GM19351 (cell line): ENCODE measurements at regions not wholly inside any gene's neighbourhood (a gene's known extent, or its start where the extent isn't known, plus 50 kb on each side); places are given as distances from the start of the nearest gene placed in this dataset.

Experiments
- ATAC-seq: cut with Tn5 transposase; IDR thresholded peaks from one replicate; pipeline ENCODE4 v1.9.1; 2021; ENCODE audit warnings: mild to moderate bottlenecking, moderate library complexity; ENCODE audit not compliant: unreplicated experiment

DNA sequence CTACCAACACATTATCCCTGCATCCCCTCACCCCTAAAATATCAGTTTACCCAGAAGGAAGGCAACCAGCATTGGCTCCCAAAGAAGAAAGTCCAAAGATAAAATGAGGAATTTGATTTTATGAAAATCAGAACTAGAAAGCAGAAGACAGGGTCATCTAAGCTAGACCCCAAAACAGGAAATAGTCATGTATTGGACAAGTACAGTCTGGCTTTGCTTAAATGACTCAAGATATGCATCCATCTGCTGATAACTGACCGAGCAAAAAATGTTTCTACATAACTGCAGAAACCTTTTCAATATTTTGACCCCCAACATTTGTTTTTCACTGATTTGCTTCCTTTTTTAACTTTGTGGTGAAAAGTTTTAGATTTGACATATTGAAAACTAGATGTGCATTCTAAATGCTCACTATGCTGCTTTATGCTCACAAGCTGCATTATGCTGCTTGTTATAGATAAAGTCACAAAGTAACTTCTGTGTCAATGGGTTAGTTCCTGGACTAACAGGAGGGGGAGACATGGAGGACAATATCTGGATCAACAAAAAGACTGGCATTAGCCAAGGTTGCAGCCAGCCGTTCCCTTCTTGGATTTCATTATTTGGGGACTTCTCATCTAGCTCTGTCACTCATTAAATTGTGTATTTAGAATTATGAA, 227.0 kb downstream of the INHBA start:
- no peak for ATAC-seq

DNA sequence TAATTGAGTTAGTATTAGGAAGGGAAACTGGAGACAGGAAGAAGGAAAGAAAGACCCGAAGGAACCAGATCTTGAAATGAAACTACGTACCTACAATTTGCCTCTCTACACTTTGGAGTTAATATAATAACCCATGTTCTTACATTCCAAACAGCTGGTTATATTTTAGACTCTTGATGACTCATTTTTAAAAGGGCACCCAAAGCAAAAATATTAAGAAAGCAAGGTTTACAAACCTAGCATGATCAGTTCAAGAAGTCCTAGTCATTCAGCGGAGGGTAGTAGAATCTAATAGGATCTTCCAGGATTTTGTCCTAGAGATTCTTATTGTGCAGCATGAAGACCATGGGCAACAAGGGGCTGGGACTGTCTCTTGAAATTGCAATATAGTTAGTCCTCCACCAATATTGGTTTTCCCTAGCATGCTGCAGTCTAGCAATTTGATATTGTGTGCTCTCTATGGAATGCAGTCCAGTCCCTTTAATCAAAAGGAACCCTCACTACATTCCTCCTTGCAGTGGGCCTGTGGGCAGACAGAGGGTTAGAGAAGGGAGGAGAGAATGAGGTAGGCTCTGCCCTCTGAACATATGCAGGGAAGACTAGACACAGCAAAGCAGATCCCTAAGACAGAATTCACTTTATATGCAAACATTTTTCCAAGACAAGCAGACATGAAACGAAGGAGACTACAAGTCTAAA, 230.3 kb downstream of the INHBA start:
- no peak for ATAC-seq

DNA sequence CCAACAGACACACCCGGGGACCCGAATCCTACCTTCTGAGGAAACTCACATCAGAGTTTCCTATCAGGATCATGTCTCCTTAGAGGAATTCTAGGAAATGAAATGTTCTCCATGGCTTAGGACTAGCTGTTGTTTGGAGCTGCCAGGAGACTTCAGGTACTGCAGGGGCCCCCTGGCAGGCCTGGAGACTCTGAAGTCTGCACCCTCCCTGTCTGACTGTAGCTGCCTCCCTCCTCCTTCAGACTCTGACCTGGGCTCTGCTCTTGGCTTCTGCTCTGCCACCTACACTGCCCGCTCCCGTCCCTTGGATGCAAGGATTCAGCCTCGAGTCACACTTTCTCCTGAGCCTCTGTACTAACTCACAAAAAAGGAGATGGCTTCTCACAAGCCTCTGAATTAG, 232.8 kb downstream of the INHBA start:
- no peak for ATAC-seq

DNA sequence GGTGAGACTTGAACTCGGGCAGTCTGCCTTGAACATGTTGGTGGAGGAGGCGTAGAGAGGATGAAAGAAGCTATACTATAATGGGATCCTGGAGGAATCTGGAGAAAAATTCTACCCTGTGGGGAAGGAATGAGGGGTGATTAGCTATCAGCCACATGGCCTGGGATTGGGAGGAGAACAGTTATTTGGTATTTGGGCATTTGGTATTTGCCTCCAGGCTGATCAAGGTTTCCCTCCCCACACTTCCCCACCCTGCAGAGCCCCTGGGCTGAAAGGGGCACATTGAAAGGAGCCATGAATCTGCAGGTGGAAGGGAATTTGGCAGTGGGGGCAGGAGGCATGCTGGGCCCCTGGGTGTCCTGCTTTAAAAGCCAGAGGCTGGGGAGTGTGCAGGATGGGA, 235.3 kb downstream of the INHBA start:
- no peak for ATAC-seq

DNA sequence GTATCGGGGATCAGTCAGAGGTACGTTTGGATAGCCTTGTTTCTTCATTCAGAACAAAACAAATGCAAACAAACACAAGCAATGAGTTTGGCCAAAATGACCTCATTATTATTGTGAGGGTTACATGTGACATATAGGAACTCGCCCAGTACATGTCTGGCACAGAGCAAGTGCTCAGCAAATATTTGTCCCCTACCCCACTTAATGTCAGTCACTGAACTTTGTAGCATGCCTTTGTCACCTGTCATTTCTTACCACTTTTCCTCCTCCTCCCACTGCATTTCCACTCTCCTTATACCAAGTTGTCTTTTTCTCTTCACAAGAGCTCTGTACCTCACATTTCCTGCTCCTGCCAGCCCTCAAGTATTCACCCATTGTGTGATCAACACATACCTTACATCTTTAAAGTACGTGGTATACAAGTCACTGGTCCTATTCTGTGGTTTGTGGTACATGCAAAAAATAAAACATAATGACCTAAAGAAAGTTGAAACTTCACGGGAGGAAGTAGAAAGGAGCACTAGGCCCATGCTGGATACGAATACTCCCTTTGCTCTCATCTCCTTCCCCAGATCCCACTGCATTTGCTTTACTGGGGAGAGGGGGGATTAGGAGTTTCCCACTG, 236.0 kb downstream of the INHBA start:
- peak; percentile 59 for ATAC-seq

DNA sequence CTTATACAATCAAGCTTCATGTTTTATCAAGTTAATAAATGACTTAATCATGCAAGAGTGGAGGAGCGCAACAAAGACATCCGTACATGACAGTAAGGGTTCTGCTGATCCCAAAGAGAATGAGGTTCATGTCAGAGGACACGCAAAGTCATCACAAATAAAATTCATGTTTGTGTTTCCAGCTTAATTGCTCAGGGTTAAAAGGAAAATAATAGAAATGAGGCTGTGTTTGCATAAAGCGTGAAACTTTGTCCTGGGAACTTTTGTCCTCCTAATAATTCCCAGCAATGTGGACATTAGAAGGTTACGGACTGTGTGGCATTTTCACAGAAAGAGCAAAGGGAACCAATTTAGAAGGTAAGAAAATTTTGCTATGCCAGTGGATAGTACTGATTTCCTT, 237.3 kb downstream of the INHBA start:
- no peak for ATAC-seq

DNA sequence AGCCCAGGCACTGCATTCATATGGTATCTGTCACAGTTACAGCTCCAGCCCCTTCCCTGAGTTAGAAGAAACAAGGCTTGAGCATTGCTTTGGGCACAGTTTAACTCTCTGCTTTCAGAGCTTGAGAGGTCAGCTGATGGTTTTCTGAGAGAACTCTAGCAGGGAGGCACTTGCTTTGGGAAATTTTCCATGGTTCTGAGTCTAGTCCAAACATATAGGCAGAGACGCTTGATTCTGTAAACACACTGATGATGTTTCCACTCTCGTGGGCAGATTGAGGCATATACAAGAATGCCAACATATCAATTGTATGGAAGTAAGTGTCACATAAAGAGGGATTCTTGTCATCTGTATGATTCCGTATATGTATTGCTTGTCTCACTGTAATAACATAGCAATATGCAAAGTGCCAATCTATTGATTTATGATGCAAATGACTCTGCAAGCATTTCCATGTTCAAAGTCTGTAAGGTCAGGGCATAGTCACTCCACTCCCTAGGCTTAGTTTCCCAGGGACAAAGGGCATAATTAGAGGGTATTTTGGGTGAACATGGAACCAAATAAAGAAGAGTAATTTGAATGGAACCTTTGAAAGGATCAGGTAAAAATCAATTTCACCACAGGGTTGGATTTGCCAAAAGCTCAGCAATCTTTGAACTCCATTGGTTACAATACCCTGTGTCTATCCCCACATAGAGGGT, 239.0 kb downstream of the INHBA start:
- no peak for ATAC-seq

DNA sequence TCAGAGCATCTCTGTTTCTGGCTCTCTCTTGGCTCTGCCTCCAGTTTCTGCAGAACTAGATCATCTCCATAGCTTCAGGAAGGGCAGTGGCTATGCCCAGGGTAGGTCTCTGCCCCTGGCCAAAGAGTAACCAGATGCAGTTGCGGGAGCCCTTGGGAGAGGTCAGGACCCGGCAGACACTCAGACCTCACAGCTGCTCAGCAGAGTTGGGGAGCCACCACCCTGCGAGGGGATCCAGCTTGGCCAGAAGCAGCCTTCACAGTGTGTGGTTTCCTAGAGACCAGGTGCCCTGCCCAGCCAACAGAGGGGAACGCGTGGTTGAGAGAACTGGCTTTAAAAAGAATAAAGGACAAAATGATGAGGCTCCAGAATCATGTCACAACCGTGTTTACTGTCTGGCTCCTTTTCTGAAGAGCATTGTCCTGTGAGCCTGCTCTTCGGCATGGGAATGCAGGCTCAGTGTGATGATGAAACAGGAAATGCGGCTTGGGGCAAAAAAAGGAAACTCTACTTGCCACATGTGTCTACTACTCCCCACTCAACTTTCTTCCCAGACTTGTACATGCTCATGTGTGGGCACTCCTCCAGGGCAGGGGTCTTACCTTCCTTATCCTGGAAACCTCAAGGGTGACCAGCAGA, 243.1 kb downstream of the INHBA start:
- no peak for ATAC-seq

DNA sequence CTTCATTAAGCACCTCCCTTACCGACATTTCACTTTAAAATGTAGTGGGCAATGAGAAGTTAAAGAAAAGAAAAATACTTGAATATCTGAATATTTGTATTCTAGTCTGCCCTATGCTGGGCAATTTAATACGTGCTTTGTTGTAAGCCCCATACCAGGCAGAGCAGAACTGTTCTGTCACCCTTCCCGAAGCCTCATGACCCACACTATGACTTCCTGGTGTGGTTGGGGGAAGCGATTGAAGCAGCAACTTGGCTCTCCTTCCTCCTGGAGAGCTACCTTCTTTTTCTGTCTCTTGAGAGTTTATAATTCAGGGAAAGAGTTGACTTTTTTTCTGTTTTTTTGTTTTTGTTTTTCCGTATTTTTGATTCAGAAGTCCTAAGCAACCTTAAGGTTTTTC, 243.7 kb downstream of the INHBA start:
- no peak for ATAC-seq

DNA sequence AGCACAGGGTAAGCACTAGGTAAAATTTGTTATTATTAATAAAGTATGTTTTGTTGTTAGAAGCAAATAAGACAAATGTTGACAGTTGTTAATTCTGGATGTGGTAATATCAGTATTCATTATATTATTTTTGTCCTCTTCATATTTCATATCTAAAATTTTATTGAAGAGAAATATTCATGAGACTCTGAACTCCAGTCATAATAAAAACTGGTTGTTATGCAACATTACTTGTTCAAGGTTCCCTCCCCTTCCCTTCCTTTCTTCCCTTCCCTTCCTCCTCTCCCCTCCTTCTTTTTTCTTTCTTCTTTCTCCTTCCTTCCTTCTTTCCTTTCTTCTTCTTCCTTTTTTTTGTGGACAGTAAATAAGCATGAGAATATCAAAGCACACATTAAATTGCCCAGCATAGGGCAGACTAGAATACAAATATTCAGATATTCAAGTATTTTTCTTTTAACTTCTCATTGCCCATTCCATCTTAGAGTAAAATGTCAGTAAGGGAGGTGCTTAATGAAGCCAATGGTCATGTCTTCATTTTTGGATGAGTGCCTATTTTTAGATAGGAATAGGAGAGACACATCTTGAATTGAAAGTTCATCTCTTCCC, 245.0 kb downstream of the INHBA start:
- ATAC-seq = no peak

DNA sequence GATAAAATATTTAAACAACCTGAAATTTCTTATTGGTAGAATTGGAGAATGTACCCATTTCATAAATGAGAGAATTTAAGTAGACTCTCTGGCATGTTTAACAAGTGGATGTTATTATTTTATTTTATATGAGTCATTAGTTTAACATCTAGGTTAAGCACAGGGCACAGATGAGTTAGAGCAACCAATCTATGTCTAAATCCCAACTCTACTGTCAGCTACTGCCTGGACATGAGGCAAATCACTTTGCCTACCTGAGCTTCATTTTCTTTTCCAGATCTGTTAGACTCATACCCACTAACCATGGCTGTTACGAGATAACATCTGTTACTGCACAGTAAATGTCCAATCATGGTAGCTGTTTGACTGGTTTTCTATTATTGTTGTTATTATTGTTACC, 251.1 kb downstream of the INHBA start:
- ATAC-seq = no peak

DNA sequence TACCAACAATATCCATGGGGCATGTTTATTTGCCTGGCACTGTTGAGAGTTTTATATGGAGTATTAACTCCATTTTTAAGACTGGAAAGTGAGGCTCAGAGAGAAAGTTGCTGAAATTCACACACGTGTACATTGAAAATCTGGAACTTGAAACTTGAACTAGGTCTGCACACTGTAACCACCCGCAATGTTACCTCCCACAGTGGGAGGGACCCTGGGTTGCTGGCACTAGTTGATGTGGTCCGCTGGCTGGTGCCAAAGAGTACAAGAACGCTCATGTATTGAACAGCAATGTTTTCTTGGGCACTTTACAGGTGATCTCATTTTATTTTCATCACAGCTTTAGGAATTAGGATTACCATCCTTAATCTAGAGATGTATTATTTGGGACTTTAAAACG, 253.2 kb downstream of the INHBA start:
- ATAC-seq = no peak

DNA sequence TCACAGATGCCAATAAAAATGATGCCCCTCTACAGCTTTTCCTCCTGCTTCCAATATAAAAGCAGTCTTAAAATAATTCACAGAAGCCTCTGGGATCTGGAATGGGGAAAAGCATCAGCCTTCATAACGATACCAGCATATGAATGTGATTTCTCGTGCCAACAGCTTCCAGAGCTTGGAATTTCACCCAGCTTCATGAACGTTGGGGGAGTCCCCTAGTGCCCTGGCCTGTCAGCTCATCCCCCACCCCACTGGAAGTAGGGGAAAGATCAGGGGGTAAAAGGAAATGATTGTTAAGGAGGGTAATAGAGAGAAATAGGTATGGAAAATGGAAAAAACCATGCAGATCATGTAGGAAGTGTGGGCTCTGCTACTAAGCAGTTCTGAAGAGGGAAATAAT, 253.6 kb downstream of the INHBA start:
- no peak for ATAC-seq

DNA sequence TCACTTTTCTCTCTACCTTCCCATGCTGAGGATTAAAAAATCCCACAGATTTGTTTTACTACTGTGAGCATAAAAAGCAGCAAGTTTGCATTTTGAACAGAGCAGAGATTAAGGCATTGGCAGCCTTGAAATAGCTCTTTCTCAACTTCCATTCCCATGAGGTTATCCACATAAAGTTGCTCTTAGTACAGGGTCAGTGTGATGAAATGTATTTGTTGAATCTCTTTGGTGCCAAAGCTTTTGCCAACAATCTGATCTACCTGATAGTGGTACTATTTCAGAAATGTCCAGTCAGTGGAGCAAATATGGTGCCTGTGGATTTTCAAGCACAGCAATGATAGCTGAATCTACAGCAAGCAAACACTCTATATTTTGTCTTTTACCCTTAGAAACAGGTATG, 254.8 kb downstream of the INHBA start:
- ATAC-seq = no peak

DNA sequence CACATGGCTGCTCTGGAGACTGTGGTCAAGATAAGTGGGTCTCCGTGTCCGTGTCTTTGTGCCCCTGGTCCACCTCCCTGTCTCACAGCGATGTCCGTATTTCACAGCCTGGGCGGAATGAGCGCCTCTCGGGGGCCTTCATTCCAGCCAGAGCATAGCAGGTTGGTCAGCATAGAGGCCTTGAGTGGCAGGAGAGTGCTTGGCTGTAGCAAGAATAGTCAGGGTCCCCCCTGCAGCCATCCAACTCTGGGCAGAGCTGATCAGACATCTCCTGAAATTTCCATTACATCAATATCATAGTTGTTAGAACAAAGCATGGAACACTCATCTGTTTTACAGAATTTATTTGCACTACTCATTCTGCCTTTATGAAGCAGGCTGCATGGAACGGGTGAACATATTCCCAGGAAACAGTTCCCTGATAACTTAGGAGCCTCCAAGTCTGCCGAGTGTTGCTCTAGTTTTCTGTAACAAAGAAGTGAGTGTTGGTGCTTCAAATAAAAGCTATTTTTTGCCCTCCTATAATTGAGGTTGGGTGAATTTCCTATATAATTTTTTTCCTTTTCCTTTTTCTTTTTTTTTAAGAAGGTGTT, 255.3 kb downstream of the INHBA start:
- ATAC-seq = no peak

DNA sequence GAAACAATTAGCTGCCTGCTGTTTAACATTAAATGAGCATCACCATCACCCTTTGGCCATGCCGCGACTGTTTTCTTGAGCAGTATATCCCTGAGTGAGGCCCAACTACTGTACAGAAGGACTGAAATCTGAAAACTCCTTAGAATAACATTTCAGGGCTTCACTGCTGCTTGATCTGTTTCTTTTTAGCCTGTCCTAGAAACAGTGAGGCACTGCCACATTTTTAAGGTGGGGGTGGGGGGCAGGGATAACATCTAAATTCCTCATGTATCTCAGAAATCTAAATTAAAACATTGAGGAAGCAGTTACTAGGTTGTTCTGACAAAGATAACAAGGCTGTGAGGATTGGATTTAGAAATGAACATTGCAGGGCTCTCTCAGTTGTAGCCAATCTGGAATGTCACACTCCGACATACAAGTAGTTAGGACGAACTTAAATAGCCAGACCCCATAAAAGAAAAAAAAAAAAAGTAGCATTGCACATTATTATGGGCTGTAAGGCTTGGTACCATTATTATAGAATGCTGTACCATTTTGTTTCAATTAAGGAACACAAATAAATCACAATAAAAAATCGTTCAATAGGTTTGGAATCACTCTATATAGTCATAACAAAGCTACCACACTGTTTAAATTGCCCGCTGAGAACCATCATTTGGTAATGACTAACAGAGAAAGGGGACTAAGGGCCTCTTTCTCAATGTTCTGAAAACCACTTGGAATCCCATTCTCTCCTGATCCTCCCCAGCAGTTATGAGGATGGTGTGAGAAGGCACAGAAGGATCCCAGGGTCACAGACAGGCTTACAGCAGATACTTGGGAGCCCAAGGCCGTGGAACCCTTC, 256.1 kb downstream of the INHBA start:
- ATAC-seq = no peak

DNA sequence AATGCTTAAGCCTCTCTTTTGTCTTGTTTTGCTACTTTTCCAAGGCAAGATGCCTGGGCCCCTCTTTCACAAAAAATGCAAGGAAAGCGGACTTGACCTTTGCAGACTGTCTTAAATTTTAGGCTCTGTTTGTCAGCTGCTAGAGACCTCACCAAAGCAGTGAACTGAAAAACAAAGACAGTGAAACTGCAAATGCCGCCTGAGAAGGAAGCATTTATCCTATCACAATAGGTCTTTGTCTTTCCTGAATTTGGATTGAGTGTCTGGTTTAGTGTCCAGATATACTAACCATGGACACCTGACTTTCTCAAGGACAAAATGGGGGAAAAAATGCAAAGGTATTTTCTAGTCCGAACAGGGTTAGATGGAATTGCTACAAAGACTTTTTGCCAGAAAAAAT, 256.9 kb downstream of the INHBA start:
- no peak for ATAC-seq

DNA sequence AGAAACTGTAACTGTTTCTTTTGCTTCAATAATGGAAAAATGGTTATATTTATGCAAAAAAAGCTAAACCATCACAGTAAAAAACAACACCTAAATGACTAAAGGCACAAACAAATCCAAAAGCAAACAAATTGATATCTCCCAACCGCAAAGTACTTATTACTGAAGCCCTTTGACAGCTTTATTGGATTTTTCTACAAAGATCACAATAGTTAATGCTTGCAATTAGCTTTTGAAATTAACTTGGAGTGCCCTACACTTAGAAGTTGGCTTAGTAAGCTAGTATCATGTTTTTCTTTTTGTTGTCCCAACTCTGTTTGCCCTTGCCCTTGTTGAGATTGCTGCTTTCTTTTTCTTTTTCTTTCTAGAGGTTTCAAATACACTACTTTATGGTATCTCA, 257.5 kb downstream of the INHBA start:
- ATAC-seq = no peak

DNA sequence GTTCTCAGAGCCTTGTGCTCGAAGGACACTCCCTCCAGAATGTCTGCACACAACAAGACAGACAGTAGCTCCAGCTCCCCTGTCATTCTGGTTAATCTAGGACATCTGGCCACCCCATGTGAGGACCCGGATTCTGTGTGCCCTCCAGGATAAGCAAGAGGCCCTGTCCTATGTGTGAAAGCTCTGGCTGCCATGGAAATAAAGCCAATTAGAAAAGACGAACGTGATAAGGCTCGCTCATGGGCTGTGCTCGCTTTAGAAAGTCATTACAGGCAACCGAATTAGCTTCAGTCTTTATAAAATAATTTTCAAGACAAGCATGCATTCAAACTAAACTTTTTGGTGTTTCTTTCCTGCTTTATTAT, 263.4 kb downstream of the INHBA start:
- ATAC-seq = no peak
